Endothelial cell of umbilical vein (primary cell): ENCODE measurements at regions not wholly inside any gene's neighbourhood (a gene's known extent, or its start where the extent isn't known, plus 50 kb on each side); places are given as distances from the start of the nearest gene placed in this dataset.

ENCODE experiments used
- BruUV-seq: library from RNA; stranded (reverse); fragments of 400-500 nt; replicated peaks from 2 replicates; lab custom pipeline; 2021; lab: Mats Ljungman, UMichigan
- CTCF ChIA-PET: fragments of 300-600, 350-600 bp; sonication (Branson Sonifier 250); formaldehyde crosslinking; loops from one replicate; lab custom pipeline; 2021; ENCODE audit warnings: antibody characterized with exemption, inconsistent platforms; lab: Charles Lee
- POLR2A ChIA-PET: fragments of 300-600, 350-600 bp; sonication (Branson Sonifier 250); formaldehyde crosslinking; loops from one replicate; lab custom pipeline; 2021; ENCODE audit warnings: antibody characterized with exemption, inconsistent platforms; lab: Charles Lee
- DNase-seq: peaks from one replicate; pipeline ENCODE4 v3.0.0-alpha.2; 2011; ENCODE audit warnings: low read depth, low spot score
- FAIRE-seq: peaks from 2 replicates; lab custom pipeline; 2011; peaks lifted over from hg19 to GRCh38; lab: Jason Lieb, UNC
- H2AFZ ChIP-seq: 2 replicates; pipeline ENCODE4 v1.6.0; 2012; ENCODE audit warnings: low read depth, low read length, control low read depth, inconsistent platforms
- H3K27ac ChIP-seq: 2 replicates; pipeline ENCODE4 v1.5.1; 2011; ENCODE audit warnings: low read depth, mild to moderate bottlenecking, control low read depth, low read length, moderate library complexity; ENCODE audit not compliant: insufficient read depth
- H3K27me3 ChIP-seq, 2 experiments: 2 replicates each; pipeline versions ENCODE4 v1.6.0 to v1.6.1; 2011; ENCODE audit warnings: low read length in 2 of 2, mixed read lengths in 1 of 2; ENCODE audit not compliant: control insufficient read depth in 2 of 2, insufficient read depth in 2 of 2
- H3K36me3 ChIP-seq, 2 experiments: 2 replicates in 1 of 2; 3 replicates in 1 of 2; pipeline ENCODE4 v1.5.1; 2011; ENCODE audit warnings: low read length in 2 of 2, mild to moderate bottlenecking in 1 of 2, moderate library complexity in 1 of 2; ENCODE audit not compliant: control insufficient read depth in 2 of 2, insufficient read depth in 2 of 2; ENCODE audit errors: extremely low read depth in 1 of 2
- H3K4me1 ChIP-seq: 3 replicates; pipeline ENCODE4 v1.5.1; 2011; ENCODE audit warnings: mild to moderate bottlenecking, low read length; ENCODE audit not compliant: control insufficient read depth, insufficient read depth; ENCODE audit errors: extremely low read depth
- H3K4me2 ChIP-seq: 2 replicates; pipeline ENCODE4 v1.6.1; 2011; ENCODE audit warnings: low read length, control low read depth, mixed read lengths; ENCODE audit not compliant: insufficient read depth
- H3K4me3 ChIP-seq, 3 experiments: fragments of 200-600 bp in 1 of 3; sonication (generic), shearing (Covaris generic) in 1 of 3; replicated peaks in 1 of 3; 2 replicates each; pipeline ENCODE4 v1.5.1; 2011 to 2016; ENCODE audit warnings: control low read depth in 3 of 3, low read length in 3 of 3, mild to moderate bottlenecking in 2 of 3, inconsistent platforms in 1 of 3, low read depth in 1 of 3, moderate library complexity in 1 of 3; ENCODE audit not compliant: insufficient read depth in 1 of 3
- H3K79me2 ChIP-seq: 2 replicates; pipeline ENCODE4 v1.6.0; 2012; ENCODE audit warnings: low read length, inconsistent platforms; ENCODE audit not compliant: control insufficient read depth, insufficient read depth
- H3K9ac ChIP-seq: replicated peaks from 2 replicates; pipeline ENCODE3; 2011; ENCODE audit warnings: low read length, control low read depth; ENCODE audit not compliant: insufficient read depth; ENCODE audit errors: extremely low read depth
- H3K9me1 ChIP-seq: replicated peaks from 3 replicates; pipeline ENCODE4 v1.6.0; 2011; ENCODE audit warnings: mild to moderate bottlenecking, low read length; ENCODE audit not compliant: control insufficient read depth, insufficient read depth; ENCODE audit errors: extremely low read depth
- H3K9me3 ChIP-seq: replicated peaks from 2 replicates; pipeline ENCODE4 v1.5.1; 2012; ENCODE audit warnings: low read length, inconsistent platforms; ENCODE audit not compliant: control insufficient read depth, insufficient read depth
- H4K20me1 ChIP-seq: replicated peaks from 2 replicates; pipeline ENCODE3; 2011; ENCODE audit warnings: mild to moderate bottlenecking, low read length; ENCODE audit not compliant: control insufficient read depth, insufficient read depth; ENCODE audit errors: extremely low read depth
- CTCF ChIP-seq, 2 donors: IDR thresholded peaks; 1 replicate in 1 of 2; 2 replicates in 1 of 2; pipeline ENCODE4 v1.5.1; 2011; ENCODE audit warnings: low read length in 2 of 2, mild to moderate bottlenecking in 2 of 2, moderate library complexity in 2 of 2, control low read depth in 1 of 2, inconsistent platforms in 1 of 2, low read depth in 1 of 2; ENCODE audit not compliant: insufficient read depth in 1 of 2; ENCODE audit errors: extremely low read depth in 1 of 2
- EZH2 ChIP-seq: IDR thresholded peaks from 2 replicates; pipeline ENCODE4 v1.6.1; 2012; ENCODE audit warnings: borderline replicate concordance, low read depth, mild to moderate bottlenecking, moderate library complexity, low read length, inconsistent platforms; ENCODE audit not compliant: severe bottlenecking
- FOS ChIP-seq: IDR thresholded peaks from 2 replicates; pipeline ENCODE4 v1.6.1; 2011; ENCODE audit warnings: mild to moderate bottlenecking, low read length, moderate library complexity, borderline replicate concordance; ENCODE audit not compliant: insufficient read depth
- GATA2 ChIP-seq: IDR thresholded peaks from 2 replicates; pipeline ENCODE4 v1.7.0; 2011; ENCODE audit warnings: low read depth, mild to moderate bottlenecking, moderate library complexity, mixed read lengths, low read length; ENCODE audit not compliant: insufficient read length, insufficient read depth
- JUN ChIP-seq: IDR thresholded peaks from 2 replicates; pipeline ENCODE4 v1.6.1; 2011; ENCODE audit warnings: borderline replicate concordance, low read depth; ENCODE audit not compliant: insufficient read length, insufficient read depth
- MAX ChIP-seq: IDR thresholded peaks from 2 replicates; pipeline ENCODE4 v1.6.1; 2011; ENCODE audit not compliant: insufficient read depth, insufficient read length
- MYC ChIP-seq: IDR thresholded peaks from one replicate; pipeline ENCODE4 v1.6.1; 2011; ENCODE audit warnings: mild to moderate bottlenecking, low read depth, low read length
- POLR2A ChIP-seq: IDR thresholded peaks from 2 replicates; pipeline ENCODE4 v1.6.1; 2012; ENCODE audit warnings: low read depth, mild to moderate bottlenecking, control low read depth, low read length
- POLR2AphosphoS5 ChIP-seq: IDR thresholded peaks from 2 replicates; pipeline ENCODE4 v1.6.1; 2012; ENCODE audit warnings: low read depth, mild to moderate bottlenecking, control low read depth, low read length, moderate library complexity; ENCODE audit not compliant: insufficient read depth
- dilution Hi-C: fragments of 300-500 bp; cut with MboI; formaldehyde crosslinking; loops from one replicate; pipeline ENCODE4 v1.15.0; 2019; ENCODE audit warnings: low sequenced_read_pairs; ENCODE audit not compliant: extremely low pct_ligation_motif_present
- intact Hi-C: fragments of 100-400 bp; cut with micrococcal nuclease; formaldehyde crosslinking; loops from one replicate; pipeline ENCODE4 v1.10.0; 2022

GRCh38 chr17:43334738-43335402 lies 63.9 kb upstream of the ARL4D start:
- TF ChIP-seq POLR2AphosphoS5 = no peak
- no peak for TF ChIP-seq JUN
- no peak for TF ChIP-seq GATA2
- TF ChIP-seq EZH2 = no peak
- no peak for TF ChIP-seq MYC
- no peak for TF ChIP-seq POLR2A
- TF ChIP-seq CTCF (IDR thresholded peaks at IDR 0.05; ENCODE audit: extremely low read depth in 1 of 2, insufficient read depth in 1 of 2, low read depth in 1 of 2, low read length in 2 of 2) = no peak
- no peak for TF ChIP-seq FOS
- no peak for TF ChIP-seq MAX
- Histone ChIP-seq H3K4me2 (no peak overlapping the region), H3K36me3 (no peaks in the 10 kb centered on the region), H3K9me1 (no peaks in the 10 kb centered on the region), H3K27ac (no peak overlapping the region), H3K9me3 (no peaks in the 10 kb centered on the region), H3K4me3 (no peak overlapping the region), H3K4me1 (no peaks in the 10 kb centered on the region), H4K20me1 (no peaks in the 10 kb centered on the region), H2AFZ (no peak overlapping the region), H3K79me2 (no peaks in the 10 kb centered on the region), H3K9ac (no peak overlapping the region), H3K27me3 (no peaks in the 10 kb centered on the region)
- dilution Hi-C loops (no loop called here), intact Hi-C loops (no loop called here)
- no peak for FAIRE-seq
- DNase-seq = no peak
- ChIA-PET POLR2A (interaction anchor here (1.7 kb wide), 1 partner anchor 26 kb away, joined by 6 read pairs; no protein-coding TSS in a partner anchor), CTCF (interaction anchor here (0.6 to 2.5 kb wide), 13 partner anchors 10 to 310 kb away, joined by 3 to 12 read pairs (median 4); partner anchors contain the start of genes DHX8, RND2 and TMEM106A)
- BruUV-seq = no TSS peak
